ENCODE measurements at regions not wholly inside any gene's neighbourhood (a gene's known extent, or its start where the extent isn't known, plus 50 kb on each side); places are given as distances from the start of the nearest gene placed in this dataset.

DNA sequence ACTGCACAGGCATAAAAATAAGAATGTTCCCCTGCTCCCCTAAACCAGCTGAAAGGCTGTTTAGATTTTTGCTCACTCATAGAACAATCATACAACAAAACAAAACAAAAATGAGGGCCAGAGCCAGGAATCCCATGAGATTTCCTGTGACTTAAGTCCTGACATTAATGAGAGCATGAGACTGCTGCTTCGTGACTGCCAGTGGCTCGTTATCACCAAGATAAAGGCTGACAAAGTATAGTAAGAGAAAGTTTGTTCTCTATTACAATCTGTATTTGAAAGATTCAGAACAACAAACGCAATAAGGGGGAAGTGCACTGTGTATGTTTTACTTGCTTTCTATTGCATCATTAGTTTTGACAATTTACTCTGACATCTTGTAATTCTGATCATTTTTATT lies 837.1 kb upstream of the C9orf72 start:
- TF ChIP-seq, protein P1, sequence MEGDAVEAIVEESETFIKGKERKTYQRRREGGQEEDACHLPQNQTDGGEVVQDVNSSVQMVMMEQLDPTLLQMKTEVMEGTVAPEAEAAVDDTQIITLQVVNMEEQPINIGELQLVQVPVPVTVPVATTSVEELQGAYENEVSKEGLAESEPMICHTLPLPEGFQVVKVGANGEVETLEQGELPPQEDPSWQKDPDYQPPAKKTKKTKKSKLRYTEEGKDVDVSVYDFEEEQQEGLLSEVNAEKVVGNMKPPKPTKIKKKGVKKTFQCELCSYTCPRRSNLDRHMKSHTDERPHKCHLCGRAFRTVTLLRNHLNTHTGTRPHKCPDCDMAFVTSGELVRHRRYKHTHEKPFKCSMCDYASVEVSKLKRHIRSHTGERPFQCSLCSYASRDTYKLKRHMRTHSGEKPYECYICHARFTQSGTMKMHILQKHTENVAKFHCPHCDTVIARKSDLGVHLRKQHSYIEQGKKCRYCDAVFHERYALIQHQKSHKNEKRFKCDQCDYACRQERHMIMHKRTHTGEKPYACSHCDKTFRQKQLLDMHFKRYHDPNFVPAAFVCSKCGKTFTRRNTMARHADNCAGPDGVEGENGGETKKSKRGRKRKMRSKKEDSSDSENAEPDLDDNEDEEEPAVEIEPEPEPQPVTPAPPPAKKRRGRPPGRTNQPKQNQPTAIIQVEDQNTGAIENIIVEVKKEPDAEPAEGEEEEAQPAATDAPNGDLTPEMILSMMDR (optimal IDR thresholded peaks at IDR 0.05 in 1 of 3, IDR thresholded peaks at IDR 0.05 in 1 of 3, conservative IDR thresholded peaks at IDR 0.05 in 1 of 3; ENCODE audit: extremely low read depth in 1 of 3, insufficient read depth in 2 of 3, low read length in 3 of 3) = no peak
- TF ChIP-seq EZH2 (IDR thresholded peaks at IDR 0.05; ENCODE audit: low read length) = no peak

Data from keratinocyte (primary cell).